ENCODE measurements at regions not wholly inside any gene's neighbourhood (a gene's known extent, or its start where the extent isn't known, plus 50 kb on each side); places are given as distances from the start of the nearest gene placed in this dataset.

DNA sequence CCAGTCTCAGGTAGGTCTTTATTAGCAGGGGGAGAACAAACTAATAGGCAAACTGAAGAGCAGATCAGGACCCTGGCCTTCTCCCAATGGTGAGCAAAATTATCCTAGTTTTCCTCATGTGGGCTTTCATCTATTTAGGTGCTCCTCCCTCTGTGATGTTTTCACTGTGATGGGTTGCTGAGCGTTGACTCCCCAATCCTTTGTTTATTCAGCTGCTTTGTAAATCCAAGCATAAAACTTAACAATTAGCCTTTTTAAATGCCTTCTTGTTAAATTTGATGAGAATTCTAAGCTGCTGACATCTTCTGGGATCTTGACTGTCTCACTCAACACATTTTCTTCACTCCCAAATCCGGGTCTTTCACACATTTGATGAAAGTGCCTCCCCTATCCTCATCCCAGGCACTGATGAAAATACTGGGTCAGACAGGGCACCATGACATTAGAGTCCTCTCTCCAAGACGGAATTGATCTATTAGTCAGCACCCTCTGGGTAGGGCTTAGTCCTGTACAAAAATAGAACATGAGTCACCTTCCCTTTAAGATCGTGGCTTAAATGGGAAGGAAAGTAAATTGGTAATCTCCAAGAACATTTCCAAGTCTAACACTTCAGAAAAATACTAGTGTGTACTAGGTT, 199.3 kb upstream of the ISX start:
- Histone ChIP-seq H3K9me1 (replicated peaks; ENCODE audit: control insufficient read depth, extremely low read depth, insufficient read depth, low read length) (no peaks in the 10 kb centered on the region), H3K27me3 (ENCODE audit: control insufficient read depth in 2 of 2, insufficient read depth in 2 of 2, low read length in 2 of 2) (no peaks in the 10 kb centered on the region), H3K4me3 (replicated peaks in 1 of 3; ENCODE audit: insufficient read depth in 1 of 3, low read depth in 1 of 3, low read length in 3 of 3) (no peak overlapping the region), H3K9me3 (replicated peaks; ENCODE audit: control insufficient read depth, insufficient read depth, low read length) (peaks cover 8% of the 10 kb centered on the region), H3K9ac (replicated peaks; ENCODE audit: extremely low read depth, insufficient read depth, low read length) (no peak overlapping the region), H3K4me1 (ENCODE audit: control insufficient read depth, extremely low read depth, insufficient read depth, low read length) (no peaks in the 10 kb centered on the region), H4K20me1 (replicated peaks; ENCODE audit: control insufficient read depth, extremely low read depth, insufficient read depth, low read length) (no peaks in the 10 kb centered on the region), H3K27ac (ENCODE audit: insufficient read depth, low read depth, low read length) (no peak overlapping the region), H3K4me2 (ENCODE audit: insufficient read depth, low read length) (no peak overlapping the region), H2AFZ (ENCODE audit: low read depth, low read length) (no peak overlapping the region), H3K79me2 (ENCODE audit: control insufficient read depth, insufficient read depth, low read length) (no peaks in the 10 kb centered on the region), H3K36me3 (ENCODE audit: control insufficient read depth in 2 of 2, extremely low read depth in 1 of 2, insufficient read depth in 2 of 2, low read length in 2 of 2) (no peaks in the 10 kb centered on the region)
- DNase-seq (ENCODE audit: low read depth, low spot score): no peak
- ChIA-PET POLR2A (no interaction called here), CTCF (no interaction called here)
- no peak for TF ChIP-seq MAX (IDR thresholded peaks at IDR 0.05; ENCODE audit: insufficient read depth, insufficient read length)
- no peak for TF ChIP-seq POLR2AphosphoS5 (IDR thresholded peaks at IDR 0.05; ENCODE audit: insufficient read depth, low read depth, low read length)
- TF ChIP-seq GATA2 (IDR thresholded peaks at IDR 0.05; ENCODE audit: insufficient read depth, insufficient read length, low read depth, low read length): no peak
- TF ChIP-seq JUN (IDR thresholded peaks at IDR 0.05; ENCODE audit: borderline replicate concordance, insufficient read depth, insufficient read length, low read depth): no peak
- TF ChIP-seq FOS (IDR thresholded peaks at IDR 0.05; ENCODE audit: borderline replicate concordance, insufficient read depth, low read length): no peak
- TF ChIP-seq MYC (IDR thresholded peaks at IDR 0.05; ENCODE audit: low read depth, low read length): no peak
- no peak for TF ChIP-seq POLR2A (IDR thresholded peaks at IDR 0.05; ENCODE audit: low read depth, low read length)
- TF ChIP-seq, protein P1, sequence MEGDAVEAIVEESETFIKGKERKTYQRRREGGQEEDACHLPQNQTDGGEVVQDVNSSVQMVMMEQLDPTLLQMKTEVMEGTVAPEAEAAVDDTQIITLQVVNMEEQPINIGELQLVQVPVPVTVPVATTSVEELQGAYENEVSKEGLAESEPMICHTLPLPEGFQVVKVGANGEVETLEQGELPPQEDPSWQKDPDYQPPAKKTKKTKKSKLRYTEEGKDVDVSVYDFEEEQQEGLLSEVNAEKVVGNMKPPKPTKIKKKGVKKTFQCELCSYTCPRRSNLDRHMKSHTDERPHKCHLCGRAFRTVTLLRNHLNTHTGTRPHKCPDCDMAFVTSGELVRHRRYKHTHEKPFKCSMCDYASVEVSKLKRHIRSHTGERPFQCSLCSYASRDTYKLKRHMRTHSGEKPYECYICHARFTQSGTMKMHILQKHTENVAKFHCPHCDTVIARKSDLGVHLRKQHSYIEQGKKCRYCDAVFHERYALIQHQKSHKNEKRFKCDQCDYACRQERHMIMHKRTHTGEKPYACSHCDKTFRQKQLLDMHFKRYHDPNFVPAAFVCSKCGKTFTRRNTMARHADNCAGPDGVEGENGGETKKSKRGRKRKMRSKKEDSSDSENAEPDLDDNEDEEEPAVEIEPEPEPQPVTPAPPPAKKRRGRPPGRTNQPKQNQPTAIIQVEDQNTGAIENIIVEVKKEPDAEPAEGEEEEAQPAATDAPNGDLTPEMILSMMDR (IDR thresholded peaks at IDR 0.05; ENCODE audit: extremely low read depth in 1 of 2, insufficient read depth in 1 of 2, low read depth in 1 of 2, low read length in 2 of 2): no peak
- BruUV-seq (replicated peaks): no TSS peak
- dilution Hi-C loops (cut with MboI; ENCODE audit: extremely low pct_ligation_motif_present, low sequenced_read_pairs): no loop called here
- intact Hi-C loops (cut with micrococcal nuclease): no loop called here
- no peak for FAIRE-seq

Data from endothelial cell of umbilical vein (primary cell).